Spleen (tissue), 11 donors: ENCODE measurements at regions not wholly inside any gene's neighbourhood (a gene's known extent, or its start where the extent isn't known, plus 50 kb on each side); places are given as distances from the start of the nearest gene placed in this dataset.
"Not testable (repeated sequence)": the region's sequence is repeated elsewhere in the genome, so short reads cannot be mapped to it uniquely, and the experiment has no call there.

Experiments
- DNase-seq: peaks from one replicate; pipeline ENCODE4 v3.0.0-alpha.2; 2020
- H3K27ac ChIP-seq, 8 donors: fragments of 200-600 bp; sonication (generic) in 7 of 8; 1 replicate in 4 of 8; 2 replicates in 4 of 8; pipeline versions ENCODE4 v1.5.0 to v1.8.0; 2016 to 2021; ENCODE audit warnings: inconsistent platforms in 4 of 8, mild to moderate bottlenecking in 4 of 8, moderate library complexity in 1 of 8
- H3K27me3 ChIP-seq, 7 donors: fragments of 200-600 bp; sonication (generic) in 6 of 7; replicated peaks in 1 of 7; 1 replicate in 4 of 7; 2 replicates in 3 of 7; pipeline versions ENCODE4 v1.5.0 to v1.8.0; 2016 to 2021; ENCODE audit warnings: inconsistent platforms in 3 of 7, mild to moderate bottlenecking in 1 of 7
- H3K36me3 ChIP-seq, 6 donors: fragments of 200-600 bp; sonication (generic) in 5 of 6; 1 replicate in 4 of 6; 2 replicates in 2 of 6; pipeline versions ENCODE4 v1.5.0 to v1.8.0; 2016 to 2021; ENCODE audit warnings: inconsistent platforms in 2 of 6
- H3K4me1 ChIP-seq, 6 donors: fragments of 200-600 bp; sonication (generic) in 5 of 6; 1 replicate in 3 of 6; 2 replicates in 3 of 6; pipeline versions ENCODE4 v1.5.0 to v1.8.0; 2016 to 2021; ENCODE audit warnings: inconsistent platforms in 3 of 6
- H3K4me3 ChIP-seq, 8 donors: fragments of 200-600 bp; sonication (generic) in 7 of 8; 1 replicate in 4 of 8; 2 replicates in 4 of 8; pipeline versions ENCODE4 v1.5.0 to v1.8.0; 2016 to 2021; ENCODE audit warnings: inconsistent platforms in 4 of 8, mild to moderate bottlenecking in 4 of 8, moderate library complexity in 2 of 8
- H3K9me3 ChIP-seq, 8 donors: fragments of 200-600 bp; sonication (generic) in 7 of 8; 1 replicate in 4 of 8; 2 replicates in 4 of 8; pipeline versions ENCODE4 v1.5.0 to v1.8.0; 2016 to 2021; ENCODE audit warnings: inconsistent platforms in 4 of 8
- CTCF ChIP-seq, 11 experiments: fragments of 200-600 bp in 7 of 11; fragments of 450-650 bp in 4 of 11; sonication (generic) in 4 of 11; IDR thresholded peaks in 8 of 11; conservative IDR thresholded peaks in 3 of 11; 1 replicate in 7 of 11; 2 replicates in 4 of 11; pipeline versions ENCODE4 v1.4.0 to v1.8.0; 2016 to 2021; ENCODE audit warnings: antibody characterized with exemption in 11 of 11, inconsistent platforms in 4 of 11, mild to moderate bottlenecking in 1 of 11
- POLR2A ChIP-seq, 3 donors: fragments of 450-650 bp; IDR thresholded peaks; one replicate each; pipeline ENCODE4 v1.5.1; 2017; ENCODE audit warnings: antibody characterized with exemption in 3 of 3, mild to moderate bottlenecking in 1 of 3
- POLR2AphosphoS5 ChIP-seq, 3 donors: sonication (generic); formaldehyde crosslinking; IDR thresholded peaks; one replicate each; pipeline ENCODE4 v1.5.1; 2017; ENCODE audit warnings: antibody characterized with exemption in 3 of 3
- whole genome bisulfite sequencing, 5 donors: extraction: QIAGEN DNeasy Blood & Tissue Kit in 3 of 5; methylation state at CpG; one replicate each; pipeline versions ENCODE4 v1.1.5 to v1.1.7; 2013 to 2018; 5-methylcytosine and 5-hydroxymethylcytosine counted together
- intact Hi-C: fragments of 100-400 bp; cut with DNase I; formaldehyde crosslinking; loops from one replicate; pipeline ENCODE4 v1.15.0; 2023; ENCODE audit warnings: low total_unique reads
- donor health status: healthy with polysubstance abuse.
- donor health status: DM: no; HTN: no; CAD: no; lungs with moderate emphysema.
- donor health status: DM: no; HTN: no; CAD: no.
- donor health status: Bipolar disorder and iron deficiency.
- donor health status: healthy.
- donor health status: DM: no; HTN: no; CAD: no.
- donor health status: DM: yes; HTN: yes; CAD: no.

DNA sequence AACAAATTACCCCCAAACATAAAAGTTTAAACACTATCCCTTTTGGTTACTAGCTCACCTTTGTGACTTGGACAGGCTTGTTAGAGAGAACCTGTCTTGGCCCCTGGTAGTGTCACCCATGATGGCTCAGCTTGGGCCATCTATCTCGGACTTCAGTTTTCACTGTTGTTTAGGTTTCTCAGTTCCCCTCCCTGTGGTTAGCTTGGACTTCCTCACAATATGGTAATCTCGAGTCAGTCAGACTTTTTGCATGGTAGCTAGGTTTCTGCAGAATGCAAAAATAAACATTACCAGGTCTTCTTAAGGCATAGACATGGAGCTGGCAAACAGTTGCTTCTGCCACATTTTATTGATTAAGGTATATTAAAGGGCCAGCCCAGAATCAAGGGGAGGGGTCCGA, 324.3 kb upstream of the RORB start:
- no peaks in the 10 kb centered on the region for H3K4me1 ChIP-seq
- no peak overlapping the region for H3K27ac ChIP-seq
- no peaks in the 10 kb centered on the region for H3K36me3 ChIP-seq
- TF ChIP-seq POLR2AphosphoS5 (IDR thresholded peaks at IDR 0.05) (no peak), POLR2A (IDR thresholded peaks at IDR 0.05) (no peak), CTCF (IDR thresholded peaks at IDR 0.05 in 8 of 11, conservative IDR thresholded peaks at IDR 0.05 in 3 of 11) (no peak)
- H3K9me3 ChIP-seq = no peaks in the 10 kb centered on the region
- intact Hi-C loops = no loop called here
- no peak for DNase-seq
- WGBS, 5 donors = 50 to 56% (median 52%) methylated on average over 3 of the region's 3 CpGs
- no peak overlapping the region for H3K4me3 ChIP-seq
- H3K27me3 ChIP-seq = no peaks in the 10 kb centered on the region

GRCh38 chr9:74173284-74173683, 323.9 kb upstream of the RORB start:
- Histone ChIP-seq H3K9me3 (no peaks in the 10 kb centered on the region), H3K4me3 (no peak overlapping the region), H3K36me3 (no peaks in the 10 kb centered on the region), H3K27ac (no peak overlapping the region), H3K4me1 (no peaks in the 10 kb centered on the region), H3K27me3 (no peaks in the 10 kb centered on the region)
- intact Hi-C loops = no loop called here
- WGBS, 5 donors = 52 to 61% (median 55%) methylated on average over 5 of the region's 5 CpGs
- no peak for DNase-seq
- TF ChIP-seq POLR2AphosphoS5 (IDR thresholded peaks at IDR 0.05) (no peak), CTCF (IDR thresholded peaks at IDR 0.05 in 8 of 11, conservative IDR thresholded peaks at IDR 0.05 in 3 of 11) (no peak), POLR2A (IDR thresholded peaks at IDR 0.05) (no peak)

GRCh38 chr9:74197771-74198170, 299.4 kb upstream of the RORB start:
- peaks cover 0 to 27% (median 10%) of the 10 kb centered on the region in 8 donors for H3K9me3 ChIP-seq
- H3K4me3 ChIP-seq, H3K4me1 ChIP-seq, H3K27me3 ChIP-seq, H3K36me3 ChIP-seq, H3K27ac ChIP-seq, intact Hi-C loops: not testable (repeated sequence)
- DNase-seq = peak; percentile 44
- WGBS, 5 donors = 90 to 100% (median 96%) methylated on average over 6 to 23 of the region's 24 CpGs

DNA sequence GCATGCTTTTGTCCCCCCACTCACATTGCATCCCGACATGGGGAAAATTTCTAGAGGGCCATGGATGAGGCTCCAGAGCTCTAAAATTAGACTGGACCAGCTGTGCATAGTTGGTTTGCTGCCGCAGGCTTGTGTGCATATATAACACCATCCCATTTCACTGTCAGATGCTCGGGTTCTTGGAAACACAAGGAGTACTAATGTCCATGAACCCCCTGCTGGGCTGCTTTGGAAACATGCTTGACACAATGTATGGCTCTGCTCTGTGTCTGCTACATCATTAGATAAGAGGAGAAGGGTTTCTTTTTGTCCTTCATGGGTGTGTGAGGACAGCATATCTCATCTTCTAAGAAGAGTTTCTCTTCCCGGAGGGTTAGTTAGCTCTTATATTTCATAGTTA, 292.1 kb upstream of the RORB start:
- 73 to 86% (median 80%) methylated on average over 4 of the region's 4 CpGs for WGBS, 5 donors
- Histone ChIP-seq H3K27me3 (no peaks in the 10 kb centered on the region), H3K4me3 (no peak overlapping the region), H3K9me3 (no peaks in the 10 kb centered on the region), H3K27ac (no peak overlapping the region), H3K36me3 (no peaks in the 10 kb centered on the region), H3K4me1 (no peaks in the 10 kb centered on the region)
- DNase-seq = peak; percentile 24
- TF ChIP-seq POLR2A (IDR thresholded peaks at IDR 0.05) (no peak), POLR2AphosphoS5 (IDR thresholded peaks at IDR 0.05) (no peak), CTCF (IDR thresholded peaks at IDR 0.05 in 8 of 11, conservative IDR thresholded peaks at IDR 0.05 in 3 of 11) (no peak)
- intact Hi-C loops = no loop called here

GRCh38 chr9:74218385-74219063, 278.6 kb upstream of the RORB start:
- Histone ChIP-seq H3K4me1 (no peaks in the 10 kb centered on the region), H3K9me3 (peaks cover 0 to 23% (median 0%) of the 10 kb centered on the region in 8 donors), H3K36me3 (no peaks in the 10 kb centered on the region), H3K27ac (no peak overlapping the region), H3K4me3 (no peak overlapping the region), H3K27me3 (no peaks in the 10 kb centered on the region)
- 75 to 93% (median 83%) methylated on average over 3 of the region's 3 CpGs for WGBS, 5 donors
- TF ChIP-seq POLR2AphosphoS5 (IDR thresholded peaks at IDR 0.05) = no peak
- TF ChIP-seq POLR2A (IDR thresholded peaks at IDR 0.05) = no peak
- TF ChIP-seq CTCF (IDR thresholded peaks at IDR 0.05 in 8 of 11, conservative IDR thresholded peaks at IDR 0.05 in 3 of 11) = no peak
- no peak for DNase-seq
- intact Hi-C loops = no loop called here
